Transverse colon (tissue), 4 donors: ENCODE measurements at regions not wholly inside any gene's neighbourhood (a gene's known extent, or its start where the extent isn't known, plus 50 kb on each side); places are given as distances from the start of the nearest gene placed in this dataset.

Experiments used
- DNase-seq: peaks from one replicate; pipeline ENCODE4 v3.0.0-alpha.2; 2019
- H3K27ac ChIP-seq, 4 donors: fragments of 200-600 bp; sonication (generic); 2 replicates each; pipeline ENCODE4 v1.5.1; 2016 to 2018; ENCODE audit warnings: inconsistent platforms in 4 of 4
- H3K27me3 ChIP-seq: fragments of 200-600 bp; sonication (generic); 2 replicates; pipeline ENCODE4 v1.5.1; 2017; ENCODE audit warnings: inconsistent platforms
- H3K36me3 ChIP-seq, 4 donors: fragments of 200-600 bp; sonication (generic); 2 replicates each; pipeline ENCODE4 v1.5.1; 2017 to 2019; ENCODE audit warnings: inconsistent platforms in 4 of 4
- H3K4me1 ChIP-seq, 4 donors: fragments of 200-600 bp; sonication (generic); 2 replicates each; pipeline ENCODE4 v1.5.1; 2017 to 2020; ENCODE audit warnings: inconsistent platforms in 4 of 4
- H3K4me3 ChIP-seq, 4 donors: fragments of 200-600 bp; sonication (generic); 1 replicate in 1 of 4; 2 replicates in 3 of 4; pipeline versions ENCODE4 v1.5.1 to v1.6.1; 2017 to 2019; ENCODE audit warnings: inconsistent platforms in 4 of 4
- H3K9me3 ChIP-seq, 2 donors: fragments of 200-600 bp; sonication (generic); 2 replicates each; pipeline ENCODE4 v1.5.1; 2017 to 2019; ENCODE audit warnings: inconsistent platforms in 2 of 2
- EP300 ChIP-seq: sonication (generic); formaldehyde crosslinking; IDR thresholded peaks from one replicate; pipeline ENCODE4 v1.6.1; 2017; ENCODE audit warnings: antibody characterized with exemption, low read depth
- POLR2A ChIP-seq: fragments of 450-650 bp; IDR thresholded peaks from one replicate; pipeline ENCODE4 v1.6.1; 2016; ENCODE audit warnings: antibody characterized with exemption, mild to moderate bottlenecking, moderate library complexity
- POLR2AphosphoS5 ChIP-seq, 3 donors: sonication (generic); formaldehyde crosslinking; IDR thresholded peaks; one replicate each; pipeline ENCODE4 v1.6.1; 2016; ENCODE audit warnings: antibody characterized with exemption in 3 of 3
- WGBS, 2 donors: methylation state at CpG; one replicate each; pipeline ENCODE4 v1.1.5; 2018; ENCODE audit warnings: low coverage in 1 of 2; 5-methylcytosine and 5-hydroxymethylcytosine counted together
- in situ Hi-C, 4 donors: fragments of 200-750 bp; cut with MboI; loops; one replicate each; pipeline versions ENCODE4 v1.15.0 to v1.15.1; 2017; ENCODE audit warnings: low sequenced_read_pairs in 3 of 4, low pct_ligation_motif_present in 1 of 4, low pct_unique_long_range_greater_than_20kb in 1 of 4
- intact Hi-C: fragments of 100-400 bp; cut with DNase I; formaldehyde crosslinking; loops from one replicate; pipeline ENCODE4 v1.15.1; 2023; ENCODE audit warnings: low total_unique reads
- TF ChIP-seq, protein P1 (sequence below), 5 experiments: fragments of 200-600 bp in 3 of 5; fragments of 450-650 bp in 2 of 5; sonication (generic) in 3 of 5; IDR thresholded peaks; 1 replicate in 2 of 5; 2 replicates in 3 of 5; pipeline ENCODE4 v1.5.1; 2016 to 2017; ENCODE audit warnings: antibody characterized with exemption in 5 of 5, inconsistent platforms in 3 of 5, mild to moderate bottlenecking in 2 of 5, moderate library complexity in 1 of 5

DNA sequence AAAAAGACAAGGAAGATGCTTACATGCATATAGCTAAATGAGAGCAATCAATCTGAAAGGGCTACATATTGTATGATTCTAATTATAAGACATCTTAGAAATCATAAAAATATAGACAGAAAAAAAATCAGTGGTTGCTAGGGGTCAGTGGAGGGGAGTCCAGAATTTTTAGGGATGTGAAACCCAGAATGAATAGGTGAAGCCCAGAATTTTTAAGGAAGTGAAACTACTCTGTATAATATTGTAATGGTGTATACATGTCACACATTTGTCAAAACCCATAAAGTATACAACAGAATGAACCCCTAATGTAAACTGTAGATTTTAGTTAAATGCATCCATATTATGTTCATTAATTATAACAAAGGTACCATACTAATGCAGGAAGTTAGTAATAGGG, 713.2 kb downstream of the FLRT2 start:
- in situ Hi-C loops = no loop called here
- intact Hi-C loops = no loop called here
- no peak overlapping the region for H3K4me3 ChIP-seq
- DNase-seq = no peak
- H3K9me3 ChIP-seq = no peaks in the 10 kb centered on the region
- H3K27ac ChIP-seq = no peak overlapping the region
- no peaks in the 10 kb centered on the region for H3K27me3 ChIP-seq
- no peaks in the 10 kb centered on the region for H3K4me1 ChIP-seq
- TF ChIP-seq EP300 (no peak), POLR2AphosphoS5 (IDR thresholded peaks at IDR 0.05) (no peak), POLR2A (no peak)
- TF ChIP-seq, protein P1, sequence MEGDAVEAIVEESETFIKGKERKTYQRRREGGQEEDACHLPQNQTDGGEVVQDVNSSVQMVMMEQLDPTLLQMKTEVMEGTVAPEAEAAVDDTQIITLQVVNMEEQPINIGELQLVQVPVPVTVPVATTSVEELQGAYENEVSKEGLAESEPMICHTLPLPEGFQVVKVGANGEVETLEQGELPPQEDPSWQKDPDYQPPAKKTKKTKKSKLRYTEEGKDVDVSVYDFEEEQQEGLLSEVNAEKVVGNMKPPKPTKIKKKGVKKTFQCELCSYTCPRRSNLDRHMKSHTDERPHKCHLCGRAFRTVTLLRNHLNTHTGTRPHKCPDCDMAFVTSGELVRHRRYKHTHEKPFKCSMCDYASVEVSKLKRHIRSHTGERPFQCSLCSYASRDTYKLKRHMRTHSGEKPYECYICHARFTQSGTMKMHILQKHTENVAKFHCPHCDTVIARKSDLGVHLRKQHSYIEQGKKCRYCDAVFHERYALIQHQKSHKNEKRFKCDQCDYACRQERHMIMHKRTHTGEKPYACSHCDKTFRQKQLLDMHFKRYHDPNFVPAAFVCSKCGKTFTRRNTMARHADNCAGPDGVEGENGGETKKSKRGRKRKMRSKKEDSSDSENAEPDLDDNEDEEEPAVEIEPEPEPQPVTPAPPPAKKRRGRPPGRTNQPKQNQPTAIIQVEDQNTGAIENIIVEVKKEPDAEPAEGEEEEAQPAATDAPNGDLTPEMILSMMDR (IDR thresholded peaks at IDR 0.05) = no peak
- H3K36me3 ChIP-seq = no peaks in the 10 kb centered on the region

DNA sequence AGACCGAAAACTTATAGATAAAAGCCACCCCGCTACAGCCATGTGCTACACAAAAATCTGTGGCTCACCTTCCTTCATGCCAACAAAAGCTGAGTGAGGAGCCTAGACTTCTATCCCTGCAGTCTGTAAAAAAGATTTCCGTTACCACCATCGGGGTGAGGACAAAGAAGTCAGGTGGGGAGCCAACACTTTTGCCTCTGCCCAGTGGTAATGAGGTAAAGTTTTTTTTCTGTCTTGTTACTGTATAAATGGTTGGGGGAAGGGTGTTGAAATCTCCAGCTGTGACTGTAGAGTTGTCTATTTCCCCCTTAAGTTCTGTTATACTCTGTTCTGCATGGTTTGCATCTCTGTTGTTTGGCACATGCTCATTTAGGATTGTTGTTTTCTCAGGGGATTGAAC, 707.8 kb downstream of the FLRT2 start:
- no peak for DNase-seq
- in situ Hi-C loops = no loop called here
- no peak overlapping the region for H3K27ac ChIP-seq
- WGBS, 2 donors = 66 to 70% methylated on average over 4 of the region's 4 CpGs
- peaks cover 7 to 16% of the 10 kb centered on the region in 2 donors for H3K9me3 ChIP-seq
- no peaks in the 10 kb centered on the region for H3K4me1 ChIP-seq
- intact Hi-C loops = no loop called here
- H3K36me3 ChIP-seq = no peaks in the 10 kb centered on the region
- no peak overlapping the region for H3K4me3 ChIP-seq
- no peak for TF ChIP-seq POLR2AphosphoS5 (IDR thresholded peaks at IDR 0.05)
- TF ChIP-seq POLR2A = no peak
- no peak for TF ChIP-seq EP300
- TF ChIP-seq, protein P1 (IDR thresholded peaks at IDR 0.05) = no peak
- H3K27me3 ChIP-seq = no peaks in the 10 kb centered on the region

GRCh38 chr14:86221755-86222154, 691.8 kb downstream of the FLRT2 start:
- Histone ChIP-seq H3K4me3 (no peak overlapping the region), H3K9me3 (no peaks in the 10 kb centered on the region), H3K36me3 (no peaks in the 10 kb centered on the region), H3K4me1 (no peaks in the 10 kb centered on the region), H3K27ac (no peak overlapping the region), H3K27me3 (no peaks in the 10 kb centered on the region)
- TF ChIP-seq EP300 (no peak), POLR2A (no peak), POLR2AphosphoS5 (IDR thresholded peaks at IDR 0.05) (no peak)
- TF ChIP-seq, protein P1 (IDR thresholded peaks at IDR 0.05) = no peak
- in situ Hi-C loops = no loop called here
- DNase-seq = no peak
- WGBS, 2 donors = 37 to 57% methylated on average over 3 of the region's 3 CpGs
- intact Hi-C loops = no loop called here

DNA sequence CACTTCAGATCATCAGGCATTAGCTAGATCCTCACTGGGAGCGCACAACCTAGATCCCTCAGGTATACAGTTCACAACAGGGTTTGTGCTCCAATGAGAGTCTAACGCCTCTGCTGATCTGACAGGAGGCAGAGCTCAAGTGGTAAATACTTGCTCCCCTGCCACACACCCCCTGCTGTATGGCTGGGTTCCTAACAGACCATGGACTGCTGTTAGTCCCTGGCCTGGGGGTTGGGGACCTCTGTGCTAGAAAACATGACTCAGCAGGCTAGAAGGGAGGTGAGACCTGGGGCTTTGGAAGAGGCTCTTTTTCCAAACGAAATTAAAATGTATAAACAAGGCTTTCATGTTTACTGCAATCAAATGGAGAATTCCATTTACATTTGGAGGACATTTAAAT, 691.1 kb downstream of the FLRT2 start:
- in situ Hi-C loops (no loop called here), intact Hi-C loops (no loop called here)
- TF ChIP-seq, protein P1 (IDR thresholded peaks at IDR 0.05) = no peak
- no peak for TF ChIP-seq POLR2A
- TF ChIP-seq POLR2AphosphoS5 (IDR thresholded peaks at IDR 0.05) = no peak
- no peak for TF ChIP-seq EP300

More for the DNA sequence above, 691.1 kb downstream of the FLRT2 start:
- Histone ChIP-seq H3K9me3 (no peaks in the 10 kb centered on the region), H3K4me3 (no peak overlapping the region), H3K27ac (no peak overlapping the region), H3K4me1 (no peaks in the 10 kb centered on the region), H3K36me3 (no peaks in the 10 kb centered on the region), H3K27me3 (no peaks in the 10 kb centered on the region)
- no peak for DNase-seq
- WGBS, 2 donors = 0 to 63% methylated on average over 1 to 3 of the region's 3 CpGs
